Spleen (tissue), 7 donors: ENCODE measurements at regions not wholly inside any gene's neighbourhood (a gene's known extent, or its start where the extent isn't known, plus 50 kb on each side); places are given as distances from the start of the nearest gene placed in this dataset.

ENCODE experiments used
- CTCF ChIP-seq, 11 experiments: fragments of 200-600 bp in 7 of 11; fragments of 450-650 bp in 4 of 11; sonication (generic) in 4 of 11; IDR thresholded peaks in 8 of 11; conservative IDR thresholded peaks in 3 of 11; 1 replicate in 7 of 11; 2 replicates in 4 of 11; pipeline versions ENCODE4 v1.4.0 to v1.8.0; 2016 to 2021; ENCODE audit warnings: antibody characterized with exemption in 11 of 11, inconsistent platforms in 4 of 11, mild to moderate bottlenecking in 1 of 11
- POLR2AphosphoS5 ChIP-seq, 3 donors: sonication (generic); formaldehyde crosslinking; IDR thresholded peaks; one replicate each; pipeline ENCODE4 v1.5.1; 2017; ENCODE audit warnings: antibody characterized with exemption in 3 of 3
- donor health status: DM: no; HTN: no; CAD: no; lungs with moderate emphysema.
- donor health status: DM: no; HTN: no; CAD: no.
- donor health status: DM: no; HTN: no; CAD: no.

DNA sequence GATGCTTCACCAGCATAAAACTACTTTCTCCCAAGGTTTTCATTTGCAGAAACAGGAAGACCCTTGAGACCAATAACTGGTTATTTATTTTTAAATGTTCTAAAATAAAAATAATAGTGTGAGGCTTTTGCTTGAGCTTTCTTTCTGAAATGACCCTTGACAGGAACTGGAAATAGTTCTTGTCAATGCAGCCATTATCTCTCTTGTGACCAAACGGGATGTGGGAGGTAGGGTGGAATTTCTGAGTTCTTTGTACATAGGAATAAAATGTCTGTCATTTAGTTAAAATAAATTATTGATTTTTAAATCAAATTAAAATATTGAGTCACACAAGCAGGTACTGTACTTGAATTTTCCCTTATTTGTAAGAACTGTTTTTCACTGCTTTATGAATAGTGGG is 110.2 kb upstream of the CCN2 start:
- no peak for TF ChIP-seq CTCF (IDR thresholded peaks at IDR 0.05 in 8 of 11, conservative IDR thresholded peaks at IDR 0.05 in 3 of 11)
- TF ChIP-seq POLR2AphosphoS5 (IDR thresholded peaks at IDR 0.05), result no peak
